A549 (cell line): ENCODE measurements at regions not wholly inside any gene's neighbourhood (a gene's known extent, or its start where the extent isn't known, plus 50 kb on each side); places are given as distances from the start of the nearest gene placed in this dataset.

Experiments
- ATAC-seq, 2 experiments: fragments of 200-7000 bp in 1 of 2; fragments of >200 bp in 1 of 2; cut with Nextera tagmentation in 1 of 2; cut with Tn5 transposase in 1 of 2; 3 replicates each; pipeline versions ENCODE4 v1.8.0 to v1.9.1; 2018 to 2020; ENCODE audit warnings: mild to moderate bottlenecking in 1 of 2, moderate library complexity in 1 of 2
- CTCF ChIA-PET: fragments of 300-600 bp; sonication (Branson Sonifier 250); formaldehyde crosslinking; extraction: SDS; loops from one replicate; lab custom pipeline; 2021; ENCODE audit warnings: antibody characterized with exemption, inconsistent platforms; lab: Yijun Ruan, JAX
- POLR2A ChIA-PET: fragments of 350-600 bp; formaldehyde crosslinking; extraction: SDS; loops from one replicate; lab custom pipeline; 2021; ENCODE audit warnings: antibody characterized with exemption, inconsistent platforms; lab: Yijun Ruan, JAX
- DNase-seq, 2 experiments: peaks; one replicate each; pipeline versions ENCODE4 v3.0.0 to v3.0.0-alpha.2; 2011 to 2016; ENCODE audit warnings: low read depth in 1 of 2, low spot score in 1 of 2
- FAIRE-seq: peaks from 2 replicates; lab custom pipeline; 2011; peaks lifted over from hg19 to GRCh38; lab: Jason Lieb, UNC
- H3K27ac ChIP-seq, 2 experiments: fragments of >200 bp; sonication (Bioruptor Twin); formaldehyde crosslinking; 3 replicates each; pipeline ENCODE4 v1.5.1; 2016 to 2017
- H3K4me1 ChIP-seq: fragments of >200 bp; sonication (Bioruptor Twin); formaldehyde crosslinking; 3 replicates; pipeline ENCODE4 v1.6.1; 2016
- H3K4me2 ChIP-seq: fragments of >200 bp; sonication (Bioruptor Twin); formaldehyde crosslinking; 3 replicates; pipeline ENCODE4 v1.6.1; 2016
- H3K4me3 ChIP-seq: fragments of >200 bp; sonication (Bioruptor Twin); formaldehyde crosslinking; 3 replicates; pipeline ENCODE4 v1.5.1; 2016
- H3K9me3 ChIP-seq: fragments of >200 bp; sonication (Bioruptor Twin); formaldehyde crosslinking; 3 replicates; pipeline ENCODE4 v1.6.1; 2016
- BCL3 ChIP-seq: fragments of >200 bp; sonication (Bioruptor Twin); formaldehyde crosslinking; IDR thresholded peaks from 3 replicates; pipeline ENCODE4 v1.6.1; 2016
- BHLHE40 ChIP-seq: IDR thresholded peaks from 2 replicates; pipeline ENCODE4 v1.6.1; 2012; ENCODE audit warnings: low read depth, low read length, inconsistent platforms
- CBX8 ChIP-seq: fragments of 200-600 bp; sonication (generic); IDR thresholded peaks from 2 replicates; pipeline ENCODE4 v1.6.1; 2016
- CTCF ChIP-seq: fragments of >200 bp; sonication (Bioruptor Twin); formaldehyde crosslinking; IDR thresholded peaks from 3 replicates; pipeline ENCODE4 v1.5.1; 2016
- ELK1 ChIP-seq: fragments of 150-350 bp; IDR thresholded peaks from 2 replicates; pipeline ENCODE4 v1.6.1; 2014; ENCODE audit warnings: low read depth, mild to moderate bottlenecking, low read length
- FOSB ChIP-seq: fragments of 250-450 bp; sonication (Bioruptor Pico); IDR thresholded peaks from 2 replicates; pipeline ENCODE4 v1.5.0; 2020; ENCODE audit warnings: mild to moderate bottlenecking, moderate library complexity
- FOXS1 ChIP-seq: fragments of 250-450 bp; sonication (Bioruptor Pico); IDR thresholded peaks from 2 replicates; pipeline ENCODE4 v1.5.0; 2020; ENCODE audit warnings: mild to moderate bottlenecking, moderate library complexity
- GATA3 ChIP-seq: IDR thresholded peaks from 2 replicates; pipeline ENCODE4 v1.6.1; 2012; ENCODE audit warnings: borderline replicate concordance
- JUNB ChIP-seq: fragments of >200 bp; sonication (Bioruptor Twin); formaldehyde crosslinking; IDR thresholded peaks from 2 replicates; pipeline ENCODE4 v1.6.1; 2016
- KDM1A ChIP-seq: fragments of 200-600 bp; sonication (generic); IDR thresholded peaks from 2 replicates; pipeline ENCODE4 v1.6.1; 2016; ENCODE audit warnings: low read depth, mild to moderate bottlenecking
- NFE2L2 ChIP-seq: fragments of 150-350 bp; conservative IDR thresholded peaks from 2 replicates; pipeline ENCODE4 v1.6.1; 2014; ENCODE audit warnings: low read length
- PBX3 ChIP-seq: IDR thresholded peaks from 2 replicates; pipeline ENCODE4 v1.6.1; 2012
- PHF8 ChIP-seq: fragments of 200-600 bp; sonication (generic); IDR thresholded peaks from 2 replicates; pipeline ENCODE4 v1.6.1; 2016; ENCODE audit warnings: low read depth, mild to moderate bottlenecking, antibody characterized with exemption, moderate library complexity, borderline replicate concordance
- POLR2A ChIP-seq: IDR thresholded peaks from 2 replicates; pipeline ENCODE4 v1.6.1; 2012; ENCODE audit warnings: mild to moderate bottlenecking, low read length
- RCOR1 ChIP-seq: fragments of 150-350 bp; IDR thresholded peaks from 2 replicates; pipeline ENCODE4 v1.6.1; 2014; ENCODE audit warnings: antibody characterized with exemption, low read length, low read depth
- REST ChIP-seq: fragments of 200-600 bp; sonication (generic); IDR thresholded peaks from 2 replicates; pipeline ENCODE4 v1.6.1; 2016; ENCODE audit warnings: antibody characterized with exemption, mild to moderate bottlenecking, moderate library complexity
- RFX5 ChIP-seq: fragments of 450-650 bp; IDR thresholded peaks from 2 replicates; pipeline ENCODE4 v1.7.1; 2014; ENCODE audit warnings: antibody characterized with exemption, mild to moderate bottlenecking, moderate library complexity
- RNF2 ChIP-seq: fragments of 200-600 bp; sonication (generic); IDR thresholded peaks from 2 replicates; pipeline ENCODE4 v1.6.1; 2016; ENCODE audit warnings: low read depth, mild to moderate bottlenecking, antibody characterized with exemption, moderate library complexity, borderline replicate concordance
- SMC3 ChIP-seq: fragments of >200 bp; sonication (Bioruptor Twin); formaldehyde crosslinking; IDR thresholded peaks from 3 replicates; pipeline ENCODE4 v1.6.1; 2018; ENCODE audit warnings: inconsistent platforms
- SREBF2 ChIP-seq: fragments of 450-650 bp; IDR thresholded peaks from 2 replicates; pipeline ENCODE4 v1.6.1; 2014; ENCODE audit warnings: mild to moderate bottlenecking, moderate library complexity
- TP53 ChIP-seq: fragments of 250-450 bp; sonication (Bioruptor Pico); IDR thresholded peaks from 2 replicates; pipeline ENCODE4 v1.5.0; 2021; ENCODE audit warnings: mild to moderate bottlenecking, moderate library complexity
- USF2 ChIP-seq: fragments of 450-650 bp; IDR thresholded peaks from 2 replicates; pipeline ENCODE4 v1.6.1; 2014; ENCODE audit warnings: antibody characterized with exemption
- ZSCAN20 ChIP-seq: fragments of 250-450 bp; sonication (Bioruptor Pico); IDR thresholded peaks from 2 replicates; pipeline ENCODE4 v1.8.0; 2022; ENCODE audit warnings: mild to moderate bottlenecking, moderate library complexity
- WGBS: methylation state at CpG from one replicate; pipeline ENCODE4 v1.1.6; 2017; ENCODE audit errors: missing lambda C conversion rate; 5-methylcytosine and 5-hydroxymethylcytosine counted together

- FAIRE-seq (no peak), DNase-seq (no peak)
- Histone ChIP-seq H3K4me3 (no peak overlapping the region), H3K4me2 (no peak overlapping the region)
- POLR2A ChIA-PET, result interaction anchor here (1.6 kb wide), 1 partner anchor 209 kb away, joined by 3 read pairs; no protein-coding TSS in a partner anchor
- 50% methylated on average over 6 of the region's 6 CpGs for WGBS
- TF ChIP-seq BHLHE40 (no peak), FOSB (CRISPR knock-in tag) (no peak), CTCF (no peak), JUNB (no peak), PBX3 (no peak), SMC3 (no peak), CBX8 (no peak), ZSCAN20 (no peak), GATA3 (no peak), SREBF2 (no peak), RCOR1 (no peak), RNF2 (no peak), REST (no peak), USF2 (no peak), KDM1A (no peak)
- TF ChIP-seq, all 56 proteins: peak for 0
- no peaks in the 10 kb centered on the region for H3K4me1 ChIP-seq
- H3K9me3 ChIP-seq, result no peaks in the 10 kb centered on the region
- no peak overlapping the region for H3K27ac ChIP-seq
- CTCF ChIA-PET, result no interaction called here
- ATAC-seq, result no peak
Measured at GRCh38 chr7:16211402-16211925, 209.9 kb downstream of the CRPPA start.

GRCh38 chr7:16210171-16210570 is 211.2 kb downstream of the CRPPA start:
- no peak for DNase-seq
- POLR2A ChIA-PET, result interaction anchor here (1.6 kb wide), 1 partner anchor 210 kb away, joined by 3 read pairs; no protein-coding TSS in a partner anchor
- TF ChIP-seq BCL3, result no peak
- TF ChIP-seq SMC3, result no peak
- no peak for TF ChIP-seq TP53 (CRISPR knock-in tag)
- TF ChIP-seq RFX5, result no peak
- no peak for TF ChIP-seq ELK1
- no peak for TF ChIP-seq FOXS1 (CRISPR knock-in tag)
- no peak for TF ChIP-seq REST
- TF ChIP-seq GATA3, result no peak
- no peak for TF ChIP-seq PHF8
- no peak for TF ChIP-seq BHLHE40
- no peak for TF ChIP-seq ZSCAN20
- TF ChIP-seq POLR2A, result no peak
- no peak for TF ChIP-seq NFE2L2
- no peaks in the 10 kb centered on the region for H3K9me3 ChIP-seq
- no peak overlapping the region for H3K27ac ChIP-seq
- no peak overlapping the region for H3K4me3 ChIP-seq
- FAIRE-seq, result no peak
- CTCF ChIA-PET, result no interaction called here
- ATAC-seq, result no peak
- H3K4me2 ChIP-seq, result no peak overlapping the region
- 32% methylated on average over 2 of the region's 2 CpGs for WGBS
- no peaks in the 10 kb centered on the region for H3K4me1 ChIP-seq
